Endothelial cell of umbilical vein (primary cell): ENCODE measurements at regions not wholly inside any gene's neighbourhood (a gene's known extent, or its start where the extent isn't known, plus 50 kb on each side); places are given as distances from the start of the nearest gene placed in this dataset.

ENCODE experiments used
- BruUV-seq: library from RNA; stranded (reverse); fragments of 400-500 nt; replicated peaks from 2 replicates; lab custom pipeline; 2021; lab: Mats Ljungman, UMichigan
- CTCF ChIA-PET: fragments of 300-600, 350-600 bp; sonication (Branson Sonifier 250); formaldehyde crosslinking; loops from one replicate; lab custom pipeline; 2021; ENCODE audit warnings: antibody characterized with exemption, inconsistent platforms; lab: Charles Lee
- POLR2A ChIA-PET: fragments of 300-600, 350-600 bp; sonication (Branson Sonifier 250); formaldehyde crosslinking; loops from one replicate; lab custom pipeline; 2021; ENCODE audit warnings: antibody characterized with exemption, inconsistent platforms; lab: Charles Lee
- DNase-seq: peaks from one replicate; pipeline ENCODE4 v3.0.0-alpha.2; 2011; ENCODE audit warnings: low read depth, low spot score
- FAIRE-seq: peaks from 2 replicates; lab custom pipeline; 2011; peaks lifted over from hg19 to GRCh38; lab: Jason Lieb, UNC
- H2AFZ ChIP-seq: 2 replicates; pipeline ENCODE4 v1.6.0; 2012; ENCODE audit warnings: low read depth, low read length, control low read depth, inconsistent platforms
- H3K27ac ChIP-seq: 2 replicates; pipeline ENCODE4 v1.5.1; 2011; ENCODE audit warnings: low read depth, mild to moderate bottlenecking, control low read depth, low read length, moderate library complexity; ENCODE audit not compliant: insufficient read depth
- H3K27me3 ChIP-seq, 2 experiments: 2 replicates each; pipeline versions ENCODE4 v1.6.0 to v1.6.1; 2011; ENCODE audit warnings: low read length in 2 of 2, mixed read lengths in 1 of 2; ENCODE audit not compliant: control insufficient read depth in 2 of 2, insufficient read depth in 2 of 2
- H3K36me3 ChIP-seq, 2 experiments: 2 replicates in 1 of 2; 3 replicates in 1 of 2; pipeline ENCODE4 v1.5.1; 2011; ENCODE audit warnings: low read length in 2 of 2, mild to moderate bottlenecking in 1 of 2, moderate library complexity in 1 of 2; ENCODE audit not compliant: control insufficient read depth in 2 of 2, insufficient read depth in 2 of 2; ENCODE audit errors: extremely low read depth in 1 of 2
- H3K4me1 ChIP-seq: 3 replicates; pipeline ENCODE4 v1.5.1; 2011; ENCODE audit warnings: mild to moderate bottlenecking, low read length; ENCODE audit not compliant: control insufficient read depth, insufficient read depth; ENCODE audit errors: extremely low read depth
- H3K4me2 ChIP-seq: 2 replicates; pipeline ENCODE4 v1.6.1; 2011; ENCODE audit warnings: low read length, control low read depth, mixed read lengths; ENCODE audit not compliant: insufficient read depth
- H3K4me3 ChIP-seq, 3 experiments: fragments of 200-600 bp in 1 of 3; sonication (generic), shearing (Covaris generic) in 1 of 3; replicated peaks in 1 of 3; 2 replicates each; pipeline ENCODE4 v1.5.1; 2011 to 2016; ENCODE audit warnings: control low read depth in 3 of 3, low read length in 3 of 3, mild to moderate bottlenecking in 2 of 3, inconsistent platforms in 1 of 3, low read depth in 1 of 3, moderate library complexity in 1 of 3; ENCODE audit not compliant: insufficient read depth in 1 of 3
- H3K79me2 ChIP-seq: 2 replicates; pipeline ENCODE4 v1.6.0; 2012; ENCODE audit warnings: low read length, inconsistent platforms; ENCODE audit not compliant: control insufficient read depth, insufficient read depth
- H3K9ac ChIP-seq: replicated peaks from 2 replicates; pipeline ENCODE3; 2011; ENCODE audit warnings: low read length, control low read depth; ENCODE audit not compliant: insufficient read depth; ENCODE audit errors: extremely low read depth
- H3K9me1 ChIP-seq: replicated peaks from 3 replicates; pipeline ENCODE4 v1.6.0; 2011; ENCODE audit warnings: mild to moderate bottlenecking, low read length; ENCODE audit not compliant: control insufficient read depth, insufficient read depth; ENCODE audit errors: extremely low read depth
- H3K9me3 ChIP-seq: replicated peaks from 2 replicates; pipeline ENCODE4 v1.5.1; 2012; ENCODE audit warnings: low read length, inconsistent platforms; ENCODE audit not compliant: control insufficient read depth, insufficient read depth
- H4K20me1 ChIP-seq: replicated peaks from 2 replicates; pipeline ENCODE3; 2011; ENCODE audit warnings: mild to moderate bottlenecking, low read length; ENCODE audit not compliant: control insufficient read depth, insufficient read depth; ENCODE audit errors: extremely low read depth
- CTCF ChIP-seq, 2 donors: IDR thresholded peaks; 1 replicate in 1 of 2; 2 replicates in 1 of 2; pipeline ENCODE4 v1.5.1; 2011; ENCODE audit warnings: low read length in 2 of 2, mild to moderate bottlenecking in 2 of 2, moderate library complexity in 2 of 2, control low read depth in 1 of 2, inconsistent platforms in 1 of 2, low read depth in 1 of 2; ENCODE audit not compliant: insufficient read depth in 1 of 2; ENCODE audit errors: extremely low read depth in 1 of 2
- EZH2 ChIP-seq: IDR thresholded peaks from 2 replicates; pipeline ENCODE4 v1.6.1; 2012; ENCODE audit warnings: borderline replicate concordance, low read depth, mild to moderate bottlenecking, moderate library complexity, low read length, inconsistent platforms; ENCODE audit not compliant: severe bottlenecking
- FOS ChIP-seq: IDR thresholded peaks from 2 replicates; pipeline ENCODE4 v1.6.1; 2011; ENCODE audit warnings: mild to moderate bottlenecking, low read length, moderate library complexity, borderline replicate concordance; ENCODE audit not compliant: insufficient read depth
- GATA2 ChIP-seq: IDR thresholded peaks from 2 replicates; pipeline ENCODE4 v1.7.0; 2011; ENCODE audit warnings: low read depth, mild to moderate bottlenecking, moderate library complexity, mixed read lengths, low read length; ENCODE audit not compliant: insufficient read length, insufficient read depth
- JUN ChIP-seq: IDR thresholded peaks from 2 replicates; pipeline ENCODE4 v1.6.1; 2011; ENCODE audit warnings: borderline replicate concordance, low read depth; ENCODE audit not compliant: insufficient read length, insufficient read depth
- MAX ChIP-seq: IDR thresholded peaks from 2 replicates; pipeline ENCODE4 v1.6.1; 2011; ENCODE audit not compliant: insufficient read depth, insufficient read length
- MYC ChIP-seq: IDR thresholded peaks from one replicate; pipeline ENCODE4 v1.6.1; 2011; ENCODE audit warnings: mild to moderate bottlenecking, low read depth, low read length
- POLR2A ChIP-seq: IDR thresholded peaks from 2 replicates; pipeline ENCODE4 v1.6.1; 2012; ENCODE audit warnings: low read depth, mild to moderate bottlenecking, control low read depth, low read length
- POLR2AphosphoS5 ChIP-seq: IDR thresholded peaks from 2 replicates; pipeline ENCODE4 v1.6.1; 2012; ENCODE audit warnings: low read depth, mild to moderate bottlenecking, control low read depth, low read length, moderate library complexity; ENCODE audit not compliant: insufficient read depth
- dilution Hi-C: fragments of 300-500 bp; cut with MboI; formaldehyde crosslinking; loops from one replicate; pipeline ENCODE4 v1.15.0; 2019; ENCODE audit warnings: low sequenced_read_pairs; ENCODE audit not compliant: extremely low pct_ligation_motif_present
- intact Hi-C: fragments of 100-400 bp; cut with micrococcal nuclease; formaldehyde crosslinking; loops from one replicate; pipeline ENCODE4 v1.10.0; 2022

GRCh38 chr14:38469156-38469555 lies 213.3 kb upstream of the CLEC14A start:
- Histone ChIP-seq H3K79me2 (no peaks in the 10 kb centered on the region), H3K4me1 (no peaks in the 10 kb centered on the region), H3K36me3 (no peaks in the 10 kb centered on the region), H3K9me3 (no peaks in the 10 kb centered on the region), H2AFZ (no peak overlapping the region), H3K4me3 (no peak overlapping the region), H3K4me2 (no peak overlapping the region), H3K9ac (no peak overlapping the region), H3K27ac (no peak overlapping the region), H3K9me1 (no peaks in the 10 kb centered on the region), H4K20me1 (no peaks in the 10 kb centered on the region), H3K27me3 (no peaks in the 10 kb centered on the region)
- TF ChIP-seq GATA2, result no peak
- TF ChIP-seq MAX, result no peak
- no peak for TF ChIP-seq MYC
- no peak for TF ChIP-seq JUN
- TF ChIP-seq EZH2, result no peak
- POLR2A ChIA-PET, result no interaction called here
- no peak for FAIRE-seq
- CTCF ChIA-PET, result no interaction called here
- DNase-seq, result no peak
- dilution Hi-C loops (no loop called here), intact Hi-C loops (no loop called here)
- no TSS peak for BruUV-seq

- POLR2A ChIA-PET, result no interaction called here
- TF ChIP-seq POLR2A, result no peak
- TF ChIP-seq GATA2, result no peak
- no peak for TF ChIP-seq FOS
- no peak for TF ChIP-seq POLR2AphosphoS5
- peak in 1 of 2 donors; percentile 8 for TF ChIP-seq CTCF (IDR thresholded peaks at IDR 0.05; ENCODE audit: extremely low read depth in 1 of 2, insufficient read depth in 1 of 2, low read depth in 1 of 2, low read length in 2 of 2)
- no peak for TF ChIP-seq MYC
- no peak for TF ChIP-seq MAX
- TF ChIP-seq JUN, result no peak
- Histone ChIP-seq H3K27me3 (no peaks in the 10 kb centered on the region), H3K9me1 (no peaks in the 10 kb centered on the region), H3K9ac (no peak overlapping the region), H3K4me1 (no peaks in the 10 kb centered on the region), H3K79me2 (no peaks in the 10 kb centered on the region), H3K36me3 (no peaks in the 10 kb centered on the region), H3K9me3 (no peaks in the 10 kb centered on the region), H4K20me1 (no peaks in the 10 kb centered on the region), H3K4me3 (no peak overlapping the region), H3K4me2 (no peak overlapping the region), H3K27ac (no peak overlapping the region), H2AFZ (peak overlapping the region; percentile 63)
- BruUV-seq, result no TSS peak
- FAIRE-seq, result no peak
- CTCF ChIA-PET, result no interaction called here
- dilution Hi-C loops, result no loop called here
- intact Hi-C loops, result no loop called here
- DNase-seq, result peak; percentile 88
Observed at GRCh38 chr14:38442208-38442607, 186.3 kb upstream of the CLEC14A start.
